Epithelial cell of esophagus (primary cell): ENCODE measurements at regions not wholly inside any gene's neighbourhood (a gene's known extent, or its start where the extent isn't known, plus 50 kb on each side); places are given as distances from the start of the nearest gene placed in this dataset.

ENCODE experiments used
- DNase-seq: peaks from one replicate; pipeline ENCODE4 v3.0.0; 2010; ENCODE audit warnings: low read depth
- H3K4me3 ChIP-seq: 2 replicates; pipeline ENCODE4 v1.5.1; 2011; ENCODE audit warnings: mild to moderate bottlenecking, low read length, control low read depth
- CTCF ChIP-seq: IDR thresholded peaks from 2 replicates; pipeline ENCODE4 v1.5.1; 2011; ENCODE audit warnings: low read depth, mild to moderate bottlenecking, low read length, control low read depth, inconsistent platforms; ENCODE audit not compliant: insufficient read depth; ENCODE audit errors: missing control alignments

DNA sequence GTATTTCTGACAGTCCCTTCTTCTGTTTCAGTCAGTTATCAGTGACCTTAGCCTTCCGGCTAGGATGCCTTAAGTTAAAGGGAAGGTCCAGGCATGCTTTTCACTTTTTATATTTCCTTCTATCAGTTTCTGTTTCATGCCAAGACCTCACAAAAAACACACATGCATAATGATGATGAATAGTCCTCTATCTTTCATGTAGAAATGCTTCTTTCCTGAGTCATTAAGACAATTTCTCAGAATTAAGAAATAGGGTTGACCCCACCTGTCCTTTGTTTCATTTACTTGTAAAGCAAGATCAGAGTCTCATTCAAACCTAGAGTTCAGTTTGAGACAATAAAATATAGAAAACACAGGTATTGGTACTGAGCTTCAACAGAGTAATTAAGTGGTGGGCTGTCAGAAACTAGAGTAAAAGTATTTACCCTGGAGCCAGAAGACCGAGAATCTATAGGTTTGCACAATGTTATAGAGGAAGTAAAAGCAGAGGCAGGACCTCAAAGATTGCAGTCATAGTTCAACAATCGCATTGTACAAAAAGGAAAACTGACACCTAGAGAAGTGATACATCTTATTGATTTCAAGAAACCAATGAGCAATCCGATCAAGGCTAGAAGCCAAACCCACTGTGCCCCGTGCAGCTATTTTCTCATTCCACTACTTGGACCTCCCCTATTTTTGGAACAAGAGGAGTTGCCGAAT, 118.7 kb upstream of the PUM3 start:
- H3K4me3 ChIP-seq = no peak overlapping the region
- peak; percentile 49 for DNase-seq
- TF ChIP-seq CTCF = no peak

DNA sequence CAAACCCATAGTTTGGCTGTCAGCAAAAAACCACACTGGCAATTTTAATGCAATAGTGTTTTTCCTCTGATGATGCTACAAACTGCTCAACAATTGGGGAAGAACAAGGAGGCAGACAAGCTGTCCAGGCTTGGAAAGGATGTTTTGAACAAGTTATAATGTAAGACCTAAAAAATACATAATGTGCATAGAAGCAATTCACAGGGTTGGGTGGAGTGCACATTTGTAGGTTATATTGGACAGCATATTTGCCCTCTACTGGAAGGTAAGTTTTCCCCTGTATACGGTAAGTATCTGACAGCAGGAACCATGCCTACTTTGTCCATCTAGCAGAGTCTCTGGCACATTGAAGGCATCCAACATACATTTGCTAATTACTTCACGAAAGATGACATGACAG, 114.3 kb upstream of the PUM3 start:
- no peak for TF ChIP-seq CTCF
- no peak overlapping the region for H3K4me3 ChIP-seq
- no peak for DNase-seq

GRCh38 chr9:2957656-2958200, 113.8 kb upstream of the PUM3 start:
- DNase-seq = no peak
- H3K4me3 ChIP-seq = no peak overlapping the region
- no peak for TF ChIP-seq CTCF

GRCh38 chr9:2955575-2955974, 111.7 kb upstream of the PUM3 start:
- peak; percentile 4 for TF ChIP-seq CTCF
- DNase-seq = no peak
- H3K4me3 ChIP-seq = no peak overlapping the region

DNA sequence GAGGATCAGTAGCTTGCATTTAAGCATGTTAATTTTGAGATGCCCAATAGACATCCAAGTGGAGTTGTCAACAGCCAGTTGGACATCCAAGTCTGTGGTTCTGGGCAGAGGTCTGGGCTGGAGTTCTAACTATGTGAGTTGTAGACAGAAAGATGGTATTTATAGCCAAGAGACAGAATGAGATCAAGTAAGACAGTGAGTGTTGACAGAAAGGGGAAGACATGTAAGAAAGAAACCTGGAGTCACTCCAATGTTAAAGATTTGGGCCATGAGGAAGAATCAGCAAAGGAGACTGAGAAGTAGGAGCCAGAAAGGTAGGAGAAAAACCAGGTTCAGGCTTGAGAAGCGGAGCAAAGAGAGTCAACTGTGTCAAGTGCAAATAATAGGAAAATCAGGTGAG, 95.5 kb upstream of the PUM3 start:
- no peak for TF ChIP-seq CTCF
- no peak for DNase-seq
- H3K4me3 ChIP-seq = no peak overlapping the region

- no peak overlapping the region for H3K4me3 ChIP-seq
- DNase-seq = peak; percentile 14
- TF ChIP-seq CTCF = no peak
These were observed 92.3 kb upstream of the PUM3 start for GRCh38 chr9:2936221-2936620.

- H3K4me3 ChIP-seq = no peak overlapping the region
- no peak for DNase-seq
- TF ChIP-seq CTCF = no peak
These were observed 91.0 kb upstream of the PUM3 start for GRCh38 chr9:2934883-2935282.
